ENCODE measurements at regions not wholly inside any gene's neighbourhood (a gene's known extent, or its start where the extent isn't known, plus 50 kb on each side); places are given as distances from the start of the nearest gene placed in this dataset.

DNA sequence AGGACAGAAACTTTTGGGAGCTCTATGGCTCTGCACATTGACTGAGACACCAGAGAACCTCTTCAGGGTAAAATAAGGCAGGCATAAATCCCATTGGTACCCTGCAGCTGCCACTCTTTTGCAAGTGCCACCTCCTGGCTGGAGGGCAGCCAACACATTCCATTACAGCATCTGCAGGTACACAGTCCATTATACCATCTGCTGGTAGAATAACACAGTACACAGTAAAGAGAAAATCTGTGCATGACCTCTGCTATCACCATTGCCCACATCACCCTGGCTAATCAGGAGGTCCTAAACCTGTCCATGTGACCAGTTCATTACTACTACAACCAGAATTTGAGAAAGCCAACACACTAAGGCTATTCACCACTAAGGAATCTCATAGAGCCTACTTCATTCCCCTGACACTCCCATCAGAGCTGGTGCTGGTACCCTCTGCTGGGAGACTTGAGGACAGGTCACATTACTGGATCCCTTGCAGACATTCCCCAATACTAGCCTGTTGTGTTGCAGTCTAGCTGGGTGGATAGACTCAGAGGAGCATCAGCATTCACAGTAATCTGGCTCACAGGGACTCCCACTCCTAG is 176.2 kb upstream of the TACR3 start (continued):
- no peak for TF ChIP-seq PATZ1 (CRISPR knock-in tag; IDR thresholded peaks at IDR 0.05; ENCODE audit: borderline replicate concordance)
- no peak for TF ChIP-seq CSDC2 (CRISPR knock-in tag; IDR thresholded peaks at IDR 0.05)
- no peak for TF ChIP-seq ZNF565 (CRISPR knock-in tag; conservative IDR thresholded peaks at IDR 0.05; ENCODE audit: low read depth)
- TF ChIP-seq ESRRG (CRISPR knock-in tag; IDR thresholded peaks at IDR 0.05) = no peak
- TF ChIP-seq ZFP30 (CRISPR knock-in tag; IDR thresholded peaks at IDR 0.05) = no peak
- TF ChIP-seq TCF4 (CRISPR knock-in tag; IDR thresholded peaks at IDR 0.05; ENCODE audit: borderline replicate concordance) = no peak
- TF ChIP-seq ZNF70 (CRISPR knock-in tag; IDR thresholded peaks at IDR 0.05) = no peak

DNA sequence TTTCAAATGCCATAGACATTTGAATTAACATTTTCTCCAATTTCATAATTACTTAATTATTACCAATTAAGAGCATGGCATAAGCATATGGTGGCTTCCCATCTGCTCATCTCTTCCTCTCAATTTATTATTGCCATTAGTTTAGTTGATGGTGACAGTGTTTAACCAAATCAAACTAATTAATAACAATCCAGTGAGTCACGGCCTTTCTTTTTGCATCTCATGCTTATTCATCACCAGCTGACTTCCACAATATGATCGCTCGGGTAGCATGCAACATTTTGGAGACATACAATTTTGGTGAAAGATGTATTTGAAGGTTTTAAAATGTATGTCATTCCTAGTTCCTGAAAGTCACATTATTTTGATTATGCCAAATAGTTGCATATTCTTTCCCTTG is 172.8 kb upstream of the TACR3 start:
- ATAC-seq = no peak
- no peak for TF ChIP-seq TOX (CRISPR knock-in tag; IDR thresholded peaks at IDR 0.05; ENCODE audit: borderline replicate concordance)

GRCh38 chr4:103887191-103887590 is 167.4 kb upstream of the TACR3 start:
- TF ChIP-seq ZNF8 (CRISPR knock-in tag; IDR thresholded peaks at IDR 0.05) (no peak), CSRNP3 (CRISPR knock-in tag; IDR thresholded peaks at IDR 0.05) (no peak), PATZ1 (CRISPR knock-in tag; IDR thresholded peaks at IDR 0.05; ENCODE audit: borderline replicate concordance) (no peak), POU6F1 (CRISPR knock-in tag; IDR thresholded peaks at IDR 0.05; ENCODE audit: borderline replicate concordance, low read depth) (no peak), ZNF565 (CRISPR knock-in tag; conservative IDR thresholded peaks at IDR 0.05; ENCODE audit: low read depth) (no peak), SNAI2 (CRISPR knock-in tag; IDR thresholded peaks at IDR 0.05) (no peak), PPARA (CRISPR knock-in tag; IDR thresholded peaks at IDR 0.05; ENCODE audit: borderline replicate concordance) (no peak), RARB (CRISPR knock-in tag; IDR thresholded peaks at IDR 0.05) (no peak), ISL1 (CRISPR knock-in tag; IDR thresholded peaks at IDR 0.05) (no peak), ZC3H10 (CRISPR knock-in tag; IDR thresholded peaks at IDR 0.05) (no peak), ZNF70 (CRISPR knock-in tag; IDR thresholded peaks at IDR 0.05) (no peak), ARNTL (CRISPR knock-in tag; IDR thresholded peaks at IDR 0.05; ENCODE audit: borderline replicate concordance, low read depth) (no peak)
- TF ChIP-seq, protein P1, sequence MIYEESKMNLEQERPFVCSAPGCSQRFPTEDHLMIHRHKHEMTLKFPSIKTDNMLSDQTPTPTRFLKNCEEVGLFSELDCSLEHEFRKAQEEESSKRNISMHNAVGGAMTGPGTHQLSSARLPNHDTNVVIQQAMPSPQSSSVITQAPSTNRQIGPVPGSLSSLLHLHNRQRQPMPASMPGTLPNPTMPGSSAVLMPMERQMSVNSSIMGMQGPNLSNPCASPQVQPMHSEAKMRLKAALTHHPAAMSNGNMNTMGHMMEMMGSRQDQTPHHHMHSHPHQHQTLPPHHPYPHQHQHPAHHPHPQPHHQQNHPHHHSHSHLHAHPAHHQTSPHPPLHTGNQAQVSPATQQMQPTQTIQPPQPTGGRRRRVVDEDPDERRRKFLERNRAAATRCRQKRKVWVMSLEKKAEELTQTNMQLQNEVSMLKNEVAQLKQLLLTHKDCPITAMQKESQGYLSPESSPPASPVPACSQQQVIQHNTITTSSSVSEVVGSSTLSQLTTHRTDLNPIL (CRISPR knock-in tag; IDR thresholded peaks at IDR 0.05; ENCODE audit: low read depth) = no peak

GRCh38 chr4:103885152-103885551 is 165.4 kb upstream of the TACR3 start:
- no peak for ATAC-seq
- TF ChIP-seq ZFP30 (CRISPR knock-in tag; IDR thresholded peaks at IDR 0.05) (no peak), TOX (CRISPR knock-in tag; IDR thresholded peaks at IDR 0.05; ENCODE audit: borderline replicate concordance) (no peak), PATZ1 (CRISPR knock-in tag; IDR thresholded peaks at IDR 0.05; ENCODE audit: borderline replicate concordance) (no peak)

More at GRCh38 chr4:103887191-103887590, 167.4 kb upstream of the TACR3 start:
- ATAC-seq = no peak

Data from SK-N-SH treated with all-trans-retinoic acid at 6 μM for 48 hours (cell line).